Nephron progenitor cell (in vitro differentiated cells): ENCODE measurements at regions not wholly inside any gene's neighbourhood (a gene's known extent, or its start where the extent isn't known, plus 50 kb on each side); places are given as distances from the start of the nearest gene placed in this dataset.

Source experiments
- DNase-seq: peaks from one replicate; pipeline ENCODE4 v3.0.0; 2021
- H3K27ac Mint-ChIP-seq: 2 replicates; pipeline ENCODE4 v1.8.0; 2021; ENCODE audit warnings: mild to moderate bottlenecking, moderate library complexity, mixed read lengths
- H3K27me3 Mint-ChIP-seq: 2 replicates; pipeline ENCODE4 v1.8.0; 2021; ENCODE audit warnings: mild to moderate bottlenecking, low read depth, mixed read lengths; ENCODE audit not compliant: poor library complexity
- H3K36me3 Mint-ChIP-seq: 2 replicates; pipeline ENCODE4 v1.8.0; 2021; ENCODE audit warnings: low read depth, mixed read lengths
- H3K4me1 Mint-ChIP-seq: 2 replicates; pipeline ENCODE4 v1.8.0; 2021; ENCODE audit warnings: mixed read lengths
- H3K4me3 Mint-ChIP-seq: 2 replicates; pipeline ENCODE4 v1.8.0; 2021; ENCODE audit warnings: mild to moderate bottlenecking, moderate library complexity, mixed read lengths
- H3K9me3 Mint-ChIP-seq: 2 replicates; pipeline ENCODE4 v1.8.0; 2021; ENCODE audit warnings: mild to moderate bottlenecking, moderate library complexity, mixed read lengths
- CTCF ChIP-seq: fragments of 200-600 bp; sonication (generic); IDR thresholded peaks from 2 replicates; pipeline ENCODE4 v1.5.0; 2021; ENCODE audit warnings: antibody characterized with exemption

GRCh38 chr7:47149971-47150370 is 431.9 kb downstream of the TNS3 start:
- Mint-ChIP-seq H3K36me3 (no peaks in the 10 kb centered on the region), H3K4me1 (peaks cover 22% of the 10 kb centered on the region), H3K27me3 (peaks cover 4% of the 10 kb centered on the region), H3K9me3 (no peaks in the 10 kb centered on the region), H3K4me3 (no peak overlapping the region), H3K27ac (no peak overlapping the region)
- no peak for TF ChIP-seq CTCF
- no peak for DNase-seq

GRCh38 chr7:47149208-47149839 is 432.6 kb downstream of the TNS3 start:
- peak; percentile 4 for DNase-seq

DNA sequence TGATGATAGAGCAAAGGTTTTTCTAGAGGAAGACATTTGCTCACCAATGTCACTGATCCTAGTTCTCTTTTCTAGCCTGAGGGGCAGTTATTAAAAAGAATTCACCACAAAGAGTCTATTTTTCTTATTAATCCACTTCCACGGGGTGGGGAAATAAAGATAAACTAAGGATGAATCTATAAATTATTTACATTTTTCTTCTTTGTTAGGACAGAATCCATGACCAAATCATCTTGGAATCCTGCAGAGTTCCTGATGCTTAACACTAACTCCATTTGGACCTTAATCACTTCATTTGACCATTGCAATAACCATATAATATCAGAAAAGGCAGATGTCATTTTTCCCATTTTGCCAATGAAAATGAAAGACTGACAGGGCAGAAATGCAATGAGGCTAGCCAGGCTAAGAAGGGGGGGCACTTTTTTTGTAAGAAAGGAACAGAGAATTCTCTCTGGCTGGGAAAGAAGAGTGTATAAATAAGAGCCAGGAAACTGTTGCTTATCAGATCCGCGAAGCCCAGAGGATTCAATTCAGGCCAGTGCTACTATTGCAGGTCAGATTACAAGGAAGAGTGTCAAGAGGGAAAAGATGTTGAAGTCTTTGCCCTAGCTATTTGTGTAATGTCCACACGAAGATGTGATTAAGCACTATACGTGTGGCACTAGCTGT is 433.2 kb downstream of the TNS3 start:
- H3K27ac Mint-ChIP-seq, result no peak overlapping the region

More at GRCh38 chr7:47149208-47149839, 432.6 kb downstream of the TNS3 start:
- Mint-ChIP-seq H3K27me3 (peaks cover 4% of the 10 kb centered on the region), H3K36me3 (no peaks in the 10 kb centered on the region), H3K4me1 (peaks cover 22% of the 10 kb centered on the region), H3K9me3 (no peaks in the 10 kb centered on the region), H3K4me3 (no peak overlapping the region), H3K27ac (no peak overlapping the region)
- no peak for TF ChIP-seq CTCF

DNA sequence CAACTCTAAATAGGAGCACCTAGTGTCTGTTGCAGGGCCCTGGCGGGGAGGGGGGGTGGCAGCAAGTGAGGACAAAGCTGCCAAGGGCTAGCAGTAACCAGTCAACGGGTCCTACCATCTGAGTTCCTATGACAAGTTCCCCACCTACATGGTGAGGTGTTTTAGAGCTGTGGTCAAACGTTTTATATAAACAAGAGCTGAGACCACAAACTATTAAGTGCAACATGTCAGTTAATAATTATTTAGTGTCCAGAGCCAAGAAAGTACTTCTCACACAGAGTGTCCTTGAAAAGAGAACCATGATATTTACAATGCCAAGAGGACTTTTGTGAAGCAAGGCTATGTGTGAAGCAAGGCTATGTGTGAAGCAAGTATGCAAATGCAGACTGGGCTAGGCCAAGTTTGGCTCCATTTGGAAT is 434.7 kb downstream of the TNS3 start:
- Mint-ChIP-seq H3K36me3 (no peaks in the 10 kb centered on the region), H3K4me3 (no peak overlapping the region), H3K27me3 (peaks cover 4% of the 10 kb centered on the region), H3K9me3 (no peaks in the 10 kb centered on the region), H3K27ac (no peak overlapping the region), H3K4me1 (peaks cover 9% of the 10 kb centered on the region)
- no peak for DNase-seq
- no peak for TF ChIP-seq CTCF

More for the DNA sequence above, 433.2 kb downstream of the TNS3 start:
- H3K27me3 Mint-ChIP-seq, result peaks cover 4% of the 10 kb centered on the region
- H3K4me3 Mint-ChIP-seq, result no peak overlapping the region
- no peaks in the 10 kb centered on the region for H3K36me3 Mint-ChIP-seq
- no peak for DNase-seq
- peaks cover 17% of the 10 kb centered on the region for H3K4me1 Mint-ChIP-seq
- H3K9me3 Mint-ChIP-seq, result no peaks in the 10 kb centered on the region
- no peak for TF ChIP-seq CTCF

DNA sequence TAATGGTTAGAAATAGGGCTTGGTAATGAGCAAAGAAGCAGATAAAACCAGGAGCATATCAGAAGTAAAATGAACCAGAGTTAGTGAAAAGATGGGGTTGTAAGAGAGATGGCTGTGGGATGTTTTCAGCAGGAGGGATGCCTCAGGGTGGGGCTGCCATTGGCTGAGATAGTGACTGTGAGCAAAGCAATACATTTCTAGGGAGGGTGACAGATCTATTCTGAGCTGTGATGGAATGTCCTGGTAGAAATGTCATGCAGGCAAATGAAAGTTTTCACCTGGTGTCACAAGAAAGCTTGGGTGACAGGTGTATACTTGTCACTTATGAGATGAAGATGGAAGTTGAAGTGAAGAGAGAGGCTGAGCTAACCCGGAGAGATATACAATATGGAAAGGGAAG is 435.9 kb downstream of the TNS3 start:
- TF ChIP-seq CTCF, result no peak
- no peaks in the 10 kb centered on the region for H3K36me3 Mint-ChIP-seq

More for the DNA sequence above, 435.9 kb downstream of the TNS3 start:
- no peaks in the 10 kb centered on the region for H3K9me3 Mint-ChIP-seq
- H3K4me1 Mint-ChIP-seq, result peaks cover 9% of the 10 kb centered on the region
- H3K4me3 Mint-ChIP-seq, result no peak overlapping the region
- DNase-seq, result no peak
- H3K27me3 Mint-ChIP-seq, result peaks cover 12% of the 10 kb centered on the region
- no peak overlapping the region for H3K27ac Mint-ChIP-seq
